ENCODE measurements at regions not wholly inside any gene's neighbourhood (a gene's known extent, or its start where the extent isn't known, plus 50 kb on each side); places are given as distances from the start of the nearest gene placed in this dataset.
"Not testable (repeated sequence)": the region's sequence is repeated elsewhere in the genome, so short reads cannot be mapped to it uniquely, and the experiment has no call there.

- DNase-seq = no peak
Measured at GRCh38 chr5:83800201-83800600, 79.5 kb upstream of the HAPLN1 start.

- DNase-seq = not testable (repeated sequence)
Measured at GRCh38 chr5:83799020-83799419, 78.4 kb upstream of the HAPLN1 start.

GRCh38 chr5:83789371-83789770 lies 68.7 kb upstream of the HAPLN1 start:
- DNase-seq = no peak

- DNase-seq = no peak
Measured at GRCh38 chr5:83787631-83788030, 67.0 kb upstream of the HAPLN1 start.

GRCh38 chr5:83785176-83785668 lies 64.6 kb upstream of the HAPLN1 start:
- DNase-seq = no peak

GRCh38 chr5:83780699-83781350 lies 60.2 kb upstream of the HAPLN1 start:
- DNase-seq = no peak

GRCh38 chr5:83777856-83778255 lies 57.2 kb upstream of the HAPLN1 start:
- DNase-seq = no peak

- no peak for DNase-seq
Measured at GRCh38 chr5:83776437-83777031, 55.9 kb upstream of the HAPLN1 start.

Data from CD4-positive, alpha-beta T cell treated with Interleukin-21 for 1 hour (primary cell).